ENCODE measurements at regions not wholly inside any gene's neighbourhood (a gene's known extent, or its start where the extent isn't known, plus 50 kb on each side); places are given as distances from the start of the nearest gene placed in this dataset.

DNA sequence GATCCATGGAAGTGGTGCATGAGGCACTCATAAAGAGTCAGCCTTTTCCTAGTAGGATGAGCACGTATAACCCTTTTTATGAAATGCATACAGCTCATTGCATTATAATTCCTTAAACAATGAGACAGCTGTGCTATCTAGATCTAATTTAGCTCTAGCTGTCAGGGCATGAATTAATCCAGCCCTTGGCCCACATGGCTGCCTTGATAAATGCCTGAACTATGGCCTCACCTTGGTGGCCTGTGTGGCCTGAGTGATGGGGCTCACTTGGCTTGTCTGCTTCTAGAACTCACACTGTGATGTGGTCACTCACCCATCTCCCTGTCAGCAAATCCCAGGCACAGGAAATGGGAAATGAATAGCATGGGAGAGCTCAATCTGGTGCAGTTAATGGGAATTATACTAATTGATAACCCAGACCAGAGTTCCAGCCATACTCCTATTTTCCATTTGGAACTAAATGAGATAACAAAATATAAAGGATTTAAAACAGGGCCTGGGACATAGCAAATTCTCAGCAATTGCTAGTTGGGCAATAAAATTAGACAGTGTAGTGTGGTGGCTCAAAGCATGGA lies 153.6 kb downstream of the HS3ST2 start:
- WGBS, 2 experiments (ENCODE audit: extremely low coverage in 1 of 2, insufficient coverage in 1 of 2, insufficient read length in 1 of 2, insufficient replicate concordance in 2 of 2, low coverage in 1 of 2, low lambda C conversion rate in 2 of 2, missing lambda C conversion rate in 1 of 2), result 80% methylated on average over 1 of the region's 1 CpG; no CpG with 5 or more reads in 1 of the 2 experiments
- no peak overlapping the region for H4K5ac ChIP-seq (ENCODE audit: insufficient read length, low read depth, low read length)
- no peaks in the 10 kb centered on the region for H4K20me1 ChIP-seq (replicated peaks in 1 of 2; ENCODE audit: control insufficient read depth in 1 of 2, insufficient read depth in 2 of 2, low read length in 2 of 2)
- no peak overlapping the region for H3K14ac ChIP-seq (ENCODE audit: insufficient read length)
- H3K4me3 ChIP-seq (ENCODE audit: extremely low read depth in 1 of 4, insufficient read depth in 2 of 4, low read depth in 3 of 4, low read length in 4 of 4), result no peak overlapping the region
- H2BK5ac ChIP-seq (ENCODE audit: low read depth, low read length), result no peak overlapping the region
- H3K56ac ChIP-seq (replicated peaks; ENCODE audit: insufficient read length, low read depth, low read length), result no peak overlapping the region
- H3K27me3 ChIP-seq (replicated peaks in 1 of 4; ENCODE audit: control insufficient read depth in 3 of 4, extremely low read depth in 1 of 4, insufficient read depth in 3 of 4, low read length in 3 of 4), result no peaks in the 10 kb centered on the region; a peak in 1 of 7 replicates
- no peak overlapping the region for H3K9ac ChIP-seq (replicated peaks in 1 of 4; ENCODE audit: extremely low read depth in 1 of 4, low read depth in 3 of 4, low read length in 3 of 4)
- ChIA-PET CTCF (ENCODE audit: partially characterized antibody) (interaction anchor here (0.6 to 3.8 kb wide), 10 partner anchors 9 to 468 kb away, joined by 3 to 19 read pairs (median 4); no protein-coding TSS in a partner anchor), POLR2A (ENCODE audit: partially characterized antibody) (interaction anchor here (0.6 to 1.7 kb wide), 2 partner anchors 10 to 97 kb away, joined by 3 to 4 read pairs; no protein-coding TSS in a partner anchor)
- H3K9me3 ChIP-seq (ENCODE audit: insufficient read depth in 2 of 2, low read depth in 1 of 2, low read length in 1 of 2), result peaks cover 4% of the 10 kb centered on the region in 2 experiments; a peak in 3 of 4 replicates
- H3K18ac ChIP-seq (ENCODE audit: extremely low read depth, low read length), result no peak overlapping the region
- no peak overlapping the region for H2AK5ac ChIP-seq (ENCODE audit: low read depth, low read length)
- no peak overlapping the region for H2BK12ac ChIP-seq (ENCODE audit: low read depth, low read length)
- FAIRE-seq (no peak), DNase-seq (ENCODE audit: low read depth in 1 of 2, low spot score in 2 of 2) (no peak)
- H3K4me2 ChIP-seq (ENCODE audit: insufficient read depth in 1 of 2, low read depth in 2 of 2, low read length in 2 of 2), result no peak overlapping the region
- H2BK20ac ChIP-seq (ENCODE audit: low read length), result no peak overlapping the region
- no peaks in the 10 kb centered on the region for H3K79me1 ChIP-seq (ENCODE audit: low read depth, low read length)
- no peaks in the 10 kb centered on the region for H3K23me2 ChIP-seq (ENCODE audit: low read depth, low read length)
- no peak overlapping the region for H2AFZ ChIP-seq (ENCODE audit: low read length)
- H3K4ac ChIP-seq (replicated peaks; ENCODE audit: insufficient read length, low read depth, low read length), result no peak overlapping the region
- H3K23ac ChIP-seq (ENCODE audit: insufficient read length), result no peak overlapping the region
- H3K27ac ChIP-seq (ENCODE audit: low read depth, low read length), result no peak overlapping the region
- H2BK15ac ChIP-seq (ENCODE audit: low read length), result no peak overlapping the region
- H3K36me3 ChIP-seq (ENCODE audit: control insufficient read depth in 2 of 4, insufficient read depth in 4 of 4, low read length in 3 of 4), result no peaks in the 10 kb centered on the region
- H3K79me2 ChIP-seq (ENCODE audit: control insufficient read depth in 1 of 2, insufficient read depth in 2 of 2, low read length in 2 of 2), result no peaks in the 10 kb centered on the region
- H3K4me1 ChIP-seq (replicated peaks in 1 of 4; ENCODE audit: control insufficient read depth in 3 of 4, insufficient read depth in 4 of 4, low read length in 3 of 4), result peaks cover 0 to 3% (median 0%) of the 10 kb centered on the region in 4 experiments; a peak in 5 of 7 replicates
- no peak overlapping the region for H4K8ac ChIP-seq (ENCODE audit: extremely low read depth, insufficient read depth, low read length)
- TF ChIP-seq BACH1 (IDR thresholded peaks at IDR 0.05; ENCODE audit: low read length) (no peak), KDM4A (IDR thresholded peaks at IDR 0.05; ENCODE audit: low read depth, low read length, severe bottlenecking) (no peak), BRCA1 (IDR thresholded peaks at IDR 0.05; ENCODE audit: low read depth, low read length) (no peak), TAF7 (optimal IDR thresholded peaks at IDR 0.05; ENCODE audit: borderline replicate concordance, low read depth, low read length) (no peak), RBBP5 (IDR thresholded peaks at IDR 0.05; ENCODE audit: borderline replicate concordance, low read depth, low read length) (no peak), MAFK (IDR thresholded peaks at IDR 0.05; ENCODE audit: low read depth, low read length) (no peak), EP300 (IDR thresholded peaks at IDR 0.05; ENCODE audit: borderline replicate concordance in 1 of 2, low read depth in 2 of 2, low read length in 2 of 2) (no peak), TBP (IDR thresholded peaks at IDR 0.05; ENCODE audit: low read depth, low read length) (no peak), EGR1 (IDR thresholded peaks at IDR 0.05; ENCODE audit: borderline replicate concordance, low read depth, low read length) (no peak), CBX8 (IDR thresholded peaks at IDR 0.05; ENCODE audit: borderline replicate concordance, low read depth, low read length) (no peak)
- H4K91ac ChIP-seq (replicated peaks; ENCODE audit: insufficient read length, low read length), result no peak overlapping the region
- H2BK120ac ChIP-seq (replicated peaks; ENCODE audit: low read depth, low read length), result no peak overlapping the region
